ENCODE measurements at regions not wholly inside any gene's neighbourhood (a gene's known extent, or its start where the extent isn't known, plus 50 kb on each side); places are given as distances from the start of the nearest gene placed in this dataset.

DNA sequence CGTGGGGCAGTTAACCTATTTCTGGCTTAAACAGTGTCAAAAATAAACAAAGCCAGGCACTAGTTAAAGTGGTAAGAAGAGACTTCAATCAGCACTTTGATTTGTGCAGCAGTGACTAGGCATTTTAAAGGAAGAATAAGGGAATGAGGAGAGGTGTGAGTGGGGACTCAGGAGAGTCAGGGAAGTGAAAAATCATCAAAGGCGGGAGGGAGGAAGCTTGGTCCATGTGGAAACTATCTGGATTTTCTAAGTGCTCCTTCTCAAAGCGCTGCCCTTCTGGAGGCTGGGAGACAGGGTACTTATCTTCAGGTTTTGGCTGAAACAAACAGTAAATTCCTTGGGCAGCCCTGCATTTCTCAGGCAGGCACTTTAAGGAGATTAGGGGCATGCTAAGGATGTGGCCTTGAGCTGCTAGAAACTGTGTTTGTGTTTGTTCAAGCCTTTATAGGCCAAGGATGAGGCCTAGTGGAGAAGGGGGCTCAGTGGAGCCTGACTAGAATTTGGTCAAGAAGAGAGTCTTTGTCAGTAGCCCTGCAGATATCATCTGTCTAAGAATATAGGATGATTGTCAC, 486.5 kb downstream of the SIPA1L2 start:
- TF ChIP-seq NFIC (IDR thresholded peaks at IDR 0.05) (no peak), RAD21 (IDR thresholded peaks at IDR 0.05; ENCODE audit: low read depth) (no peak), TEAD4 (IDR thresholded peaks at IDR 0.05) (no peak), CEBPB (IDR thresholded peaks at IDR 0.05) (no peak), EGR1 (IDR thresholded peaks at IDR 0.05) (no peak), FOXM1 (IDR thresholded peaks at IDR 0.05; ENCODE audit: borderline replicate concordance, low read depth) (no peak), CREB1 (IDR thresholded peaks at IDR 0.05; ENCODE audit: low read depth) (no peak), TAF1 (IDR thresholded peaks at IDR 0.05; ENCODE audit: low read depth) (no peak)
- TF ChIP-seq, protein P1, sequence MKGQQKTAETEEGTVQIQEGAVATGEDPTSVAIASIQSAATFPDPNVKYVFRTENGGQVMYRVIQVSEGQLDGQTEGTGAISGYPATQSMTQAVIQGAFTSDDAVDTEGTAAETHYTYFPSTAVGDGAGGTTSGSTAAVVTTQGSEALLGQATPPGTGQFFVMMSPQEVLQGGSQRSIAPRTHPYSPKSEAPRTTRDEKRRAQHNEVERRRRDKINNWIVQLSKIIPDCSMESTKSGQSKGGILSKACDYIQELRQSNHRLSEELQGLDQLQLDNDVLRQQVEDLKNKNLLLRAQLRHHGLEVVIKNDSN (IDR thresholded peaks at IDR 0.05) = no peak
- TF ChIP-seq, protein P2, sequence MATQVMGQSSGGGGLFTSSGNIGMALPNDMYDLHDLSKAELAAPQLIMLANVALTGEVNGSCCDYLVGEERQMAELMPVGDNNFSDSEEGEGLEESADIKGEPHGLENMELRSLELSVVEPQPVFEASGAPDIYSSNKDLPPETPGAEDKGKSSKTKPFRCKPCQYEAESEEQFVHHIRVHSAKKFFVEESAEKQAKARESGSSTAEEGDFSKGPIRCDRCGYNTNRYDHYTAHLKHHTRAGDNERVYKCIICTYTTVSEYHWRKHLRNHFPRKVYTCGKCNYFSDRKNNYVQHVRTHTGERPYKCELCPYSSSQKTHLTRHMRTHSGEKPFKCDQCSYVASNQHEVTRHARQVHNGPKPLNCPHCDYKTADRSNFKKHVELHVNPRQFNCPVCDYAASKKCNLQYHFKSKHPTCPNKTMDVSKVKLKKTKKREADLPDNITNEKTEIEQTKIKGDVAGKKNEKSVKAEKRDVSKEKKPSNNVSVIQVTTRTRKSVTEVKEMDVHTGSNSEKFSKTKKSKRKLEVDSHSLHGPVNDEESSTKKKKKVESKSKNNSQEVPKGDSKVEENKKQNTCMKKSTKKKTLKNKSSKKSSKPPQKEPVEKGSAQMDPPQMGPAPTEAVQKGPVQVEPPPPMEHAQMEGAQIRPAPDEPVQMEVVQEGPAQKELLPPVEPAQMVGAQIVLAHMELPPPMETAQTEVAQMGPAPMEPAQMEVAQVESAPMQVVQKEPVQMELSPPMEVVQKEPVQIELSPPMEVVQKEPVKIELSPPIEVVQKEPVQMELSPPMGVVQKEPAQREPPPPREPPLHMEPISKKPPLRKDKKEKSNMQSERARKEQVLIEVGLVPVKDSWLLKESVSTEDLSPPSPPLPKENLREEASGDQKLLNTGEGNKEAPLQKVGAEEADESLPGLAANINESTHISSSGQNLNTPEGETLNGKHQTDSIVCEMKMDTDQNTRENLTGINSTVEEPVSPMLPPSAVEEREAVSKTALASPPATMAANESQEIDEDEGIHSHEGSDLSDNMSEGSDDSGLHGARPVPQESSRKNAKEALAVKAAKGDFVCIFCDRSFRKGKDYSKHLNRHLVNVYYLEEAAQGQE (IDR thresholded peaks at IDR 0.05; ENCODE audit: low read depth) = no peak

DNA sequence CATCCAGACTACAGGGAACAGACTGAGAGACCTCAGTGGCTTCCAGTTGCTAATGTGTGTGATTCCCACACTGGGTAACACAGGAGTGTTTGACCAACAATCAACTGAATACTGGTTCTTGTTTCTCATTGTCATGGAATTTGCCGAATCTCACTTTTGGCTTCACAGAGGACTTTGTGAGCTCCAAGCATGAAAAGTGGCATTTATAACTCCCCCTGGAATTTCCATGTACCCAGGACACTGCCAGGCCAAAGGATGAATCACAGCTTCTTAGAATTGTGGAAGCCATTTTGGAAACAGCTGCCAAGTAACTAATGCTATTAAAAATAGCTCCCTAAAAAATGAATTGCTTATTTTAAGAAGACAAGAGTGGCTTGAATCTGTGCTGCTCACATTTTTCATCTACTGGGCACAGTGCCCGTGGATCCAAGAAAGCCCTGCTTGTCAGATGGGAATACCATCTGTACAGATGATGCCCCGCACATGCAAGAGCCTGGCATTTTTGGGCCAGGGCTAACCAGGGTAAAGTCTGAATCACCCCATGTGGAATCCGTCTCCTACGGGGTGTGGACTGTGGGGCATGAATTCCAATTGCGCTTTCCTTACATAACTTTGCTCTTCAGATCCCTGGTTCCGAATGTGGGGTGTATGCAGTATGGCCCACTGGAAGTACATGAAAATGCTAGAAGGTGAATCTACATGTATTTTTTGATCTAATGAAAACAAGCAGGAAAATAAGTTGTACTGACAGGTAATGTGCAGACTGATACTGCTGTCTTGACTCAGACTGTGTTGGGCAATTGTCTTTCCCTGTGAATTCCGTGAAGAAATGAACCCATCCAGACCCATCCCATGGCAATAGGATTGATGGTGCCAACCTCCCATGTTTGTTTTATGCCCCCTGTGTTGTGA, 487.3 kb downstream of the SIPA1L2 start:
- TF ChIP-seq NFIC (IDR thresholded peaks at IDR 0.05) = no peak
- no peak for TF ChIP-seq FOXM1 (IDR thresholded peaks at IDR 0.05; ENCODE audit: borderline replicate concordance, low read depth)
- TF ChIP-seq TAF1 (IDR thresholded peaks at IDR 0.05; ENCODE audit: low read depth) = no peak
- TF ChIP-seq TCF12 (IDR thresholded peaks at IDR 0.05; ENCODE audit: low read depth) = no peak
- TF ChIP-seq CREB1 (IDR thresholded peaks at IDR 0.05; ENCODE audit: low read depth) = no peak
- no peak for TF ChIP-seq RAD21 (IDR thresholded peaks at IDR 0.05; ENCODE audit: low read depth)
- TF ChIP-seq ZBTB7A (IDR thresholded peaks at IDR 0.05; ENCODE audit: low read depth) = no peak
- TF ChIP-seq, protein P3, sequence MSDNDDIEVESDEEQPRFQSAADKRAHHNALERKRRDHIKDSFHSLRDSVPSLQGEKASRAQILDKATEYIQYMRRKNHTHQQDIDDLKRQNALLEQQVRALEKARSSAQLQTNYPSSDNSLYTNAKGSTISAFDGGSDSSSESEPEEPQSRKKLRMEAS (IDR thresholded peaks at IDR 0.05) = no peak
- TF ChIP-seq EGR1 (IDR thresholded peaks at IDR 0.05) = no peak
- TF ChIP-seq, protein P1 (IDR thresholded peaks at IDR 0.05) = no peak
- TF ChIP-seq, protein P2 (IDR thresholded peaks at IDR 0.05; ENCODE audit: low read depth) = no peak
- TF ChIP-seq YY1 (IDR thresholded peaks at IDR 0.05; ENCODE audit: low read depth) = no peak
- TF ChIP-seq TEAD4 (IDR thresholded peaks at IDR 0.05) = no peak
- no peak for TF ChIP-seq EP300 (IDR thresholded peaks at IDR 0.05; ENCODE audit: borderline replicate concordance)
- no peak for TF ChIP-seq CEBPB (IDR thresholded peaks at IDR 0.05)

- TF ChIP-seq CREB1 (IDR thresholded peaks at IDR 0.05; ENCODE audit: low read depth) = no peak
- TF ChIP-seq, protein P2 (IDR thresholded peaks at IDR 0.05; ENCODE audit: low read depth) = no peak
- TF ChIP-seq RAD21 (IDR thresholded peaks at IDR 0.05; ENCODE audit: low read depth) = no peak
- no peak for TF ChIP-seq TEAD4 (IDR thresholded peaks at IDR 0.05)
- TF ChIP-seq NFIC (IDR thresholded peaks at IDR 0.05) = no peak
- TF ChIP-seq FOXM1 (IDR thresholded peaks at IDR 0.05; ENCODE audit: borderline replicate concordance, low read depth) = no peak
- TF ChIP-seq YY1 (IDR thresholded peaks at IDR 0.05; ENCODE audit: low read depth) = no peak
- no peak for TF ChIP-seq CEBPB (IDR thresholded peaks at IDR 0.05)
- no peak for TF ChIP-seq EGR1 (IDR thresholded peaks at IDR 0.05)
- no peak for TF ChIP-seq EP300 (IDR thresholded peaks at IDR 0.05; ENCODE audit: borderline replicate concordance)
- no peak for TF ChIP-seq ZBTB7A (IDR thresholded peaks at IDR 0.05; ENCODE audit: low read depth)
- TF ChIP-seq, protein P1 (IDR thresholded peaks at IDR 0.05) = no peak
- TF ChIP-seq TAF1 (IDR thresholded peaks at IDR 0.05; ENCODE audit: low read depth) = no peak
- TF ChIP-seq, protein P3 (IDR thresholded peaks at IDR 0.05) = no peak
- TF ChIP-seq TCF12 (IDR thresholded peaks at IDR 0.05; ENCODE audit: low read depth) = no peak
These were observed 489.3 kb downstream of the SIPA1L2 start for GRCh38 chr1:232140419-232141166.
